NCI-H2196 treated with DMSO at 0.1 percent for 48 hours (cell line): ENCODE measurements at regions not wholly inside any gene's neighbourhood (a gene's known extent, or its start where the extent isn't known, plus 50 kb on each side); places are given as distances from the start of the nearest gene placed in this dataset.

ENCODE experiments used
- DNase-seq: peaks from one replicate; lab custom pipeline; 2025; ENCODE audit not compliant: unreplicated experiment; lab: John Stamatoyannopoulos, UW

GRCh38 chr1:82565146-82565545, 764.4 kb downstream of the ADGRL2 start:
- no peak for DNase-seq

GRCh38 chr1:82564333-82564732, 763.6 kb downstream of the ADGRL2 start:
- DNase-seq: no peak

GRCh38 chr1:82562448-82562847, 761.7 kb downstream of the ADGRL2 start:
- no peak for DNase-seq

GRCh38 chr1:82560566-82560965, 759.8 kb downstream of the ADGRL2 start:
- no peak for DNase-seq

GRCh38 chr1:82555501-82555900, 754.8 kb downstream of the ADGRL2 start:
- DNase-seq: no peak

GRCh38 chr1:82549841-82550240, 749.1 kb downstream of the ADGRL2 start:
- no peak for DNase-seq

- DNase-seq: no peak
Measured at GRCh38 chr1:82542766-82543165, 742.0 kb downstream of the ADGRL2 start.

- no peak for DNase-seq
Measured at GRCh38 chr1:82542141-82542540, 741.4 kb downstream of the ADGRL2 start.

- DNase-seq: no peak
Measured at GRCh38 chr1:82540006-82540405, 739.3 kb downstream of the ADGRL2 start.

- no peak for DNase-seq
Measured at GRCh38 chr1:82538876-82539275, 738.1 kb downstream of the ADGRL2 start.

- DNase-seq: no peak
Measured at GRCh38 chr1:82534996-82535395, 734.3 kb downstream of the ADGRL2 start.

GRCh38 chr1:82525378-82525777, 724.6 kb downstream of the ADGRL2 start:
- DNase-seq: no peak

GRCh38 chr1:82520611-82521010, 719.9 kb downstream of the ADGRL2 start:
- DNase-seq: no peak

- DNase-seq: no peak
Measured at GRCh38 chr1:82517586-82517985, 716.9 kb downstream of the ADGRL2 start.

GRCh38 chr1:82515650-82516049, 714.9 kb downstream of the ADGRL2 start:
- no peak for DNase-seq

- no peak for DNase-seq
Measured at GRCh38 chr1:82511441-82511840, 710.7 kb downstream of the ADGRL2 start.

- DNase-seq: no peak
Measured at GRCh38 chr1:82510431-82510830, 709.7 kb downstream of the ADGRL2 start.

GRCh38 chr1:82507011-82507410, 706.3 kb downstream of the ADGRL2 start:
- DNase-seq: no peak

- DNase-seq: no peak
Measured at GRCh38 chr1:82503822-82504221, 703.1 kb downstream of the ADGRL2 start.

- no peak for DNase-seq
Measured at GRCh38 chr1:82499022-82499421, 698.3 kb downstream of the ADGRL2 start.

- no peak for DNase-seq
Measured at GRCh38 chr1:82494117-82494516, 693.4 kb downstream of the ADGRL2 start.

GRCh38 chr1:82492159-82492558, 691.4 kb downstream of the ADGRL2 start:
- no peak for DNase-seq

- no peak for DNase-seq
Measured at GRCh38 chr1:82491301-82492048, 690.7 kb downstream of the ADGRL2 start.
